OCI-LY1 (cell line): ENCODE measurements at regions not wholly inside any gene's neighbourhood (a gene's known extent, or its start where the extent isn't known, plus 50 kb on each side); places are given as distances from the start of the nearest gene placed in this dataset.

ENCODE experiments used
- EZH2 ChIP-seq: fragments of 200-600 bp; sonication (generic), shearing (Covaris generic); IDR thresholded peaks from 2 replicates; pipeline ENCODE4 v1.8.0; 2017; ENCODE audit warnings: borderline replicate concordance, mixed run types, mild to moderate bottlenecking, antibody characterized with exemption, low read length, moderate library complexity, mixed read lengths
- TF ChIP-seq, protein P1 (sequence below): fragments of 200-600 bp; sonication (generic), shearing (Covaris generic); IDR thresholded peaks from 2 replicates; pipeline ENCODE4 v1.5.1; 2017; ENCODE audit warnings: mild to moderate bottlenecking, antibody characterized with exemption, low read length, moderate library complexity, mixed read lengths

DNA sequence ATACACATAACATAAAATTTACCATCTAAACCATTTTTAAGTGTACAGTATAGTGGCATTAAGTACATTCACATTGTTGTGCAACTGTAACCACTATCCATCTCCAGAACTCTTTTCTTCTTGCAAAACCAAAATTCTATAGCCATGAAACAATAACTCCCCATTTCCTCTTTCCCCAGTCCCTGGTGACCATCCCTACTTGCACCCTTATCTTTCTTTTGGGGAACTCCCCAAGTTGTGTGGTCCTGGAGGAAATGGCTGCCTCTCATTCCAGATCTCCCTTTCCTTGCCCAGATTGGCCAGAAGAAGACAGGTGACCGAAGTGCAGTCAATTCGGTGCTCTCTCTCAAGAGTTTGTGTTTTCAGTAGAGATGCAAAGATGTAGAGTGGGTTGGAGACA is 389.6 kb upstream of the C1orf87 start:
- TF ChIP-seq EZH2 = no peak
- TF ChIP-seq, protein P1, sequence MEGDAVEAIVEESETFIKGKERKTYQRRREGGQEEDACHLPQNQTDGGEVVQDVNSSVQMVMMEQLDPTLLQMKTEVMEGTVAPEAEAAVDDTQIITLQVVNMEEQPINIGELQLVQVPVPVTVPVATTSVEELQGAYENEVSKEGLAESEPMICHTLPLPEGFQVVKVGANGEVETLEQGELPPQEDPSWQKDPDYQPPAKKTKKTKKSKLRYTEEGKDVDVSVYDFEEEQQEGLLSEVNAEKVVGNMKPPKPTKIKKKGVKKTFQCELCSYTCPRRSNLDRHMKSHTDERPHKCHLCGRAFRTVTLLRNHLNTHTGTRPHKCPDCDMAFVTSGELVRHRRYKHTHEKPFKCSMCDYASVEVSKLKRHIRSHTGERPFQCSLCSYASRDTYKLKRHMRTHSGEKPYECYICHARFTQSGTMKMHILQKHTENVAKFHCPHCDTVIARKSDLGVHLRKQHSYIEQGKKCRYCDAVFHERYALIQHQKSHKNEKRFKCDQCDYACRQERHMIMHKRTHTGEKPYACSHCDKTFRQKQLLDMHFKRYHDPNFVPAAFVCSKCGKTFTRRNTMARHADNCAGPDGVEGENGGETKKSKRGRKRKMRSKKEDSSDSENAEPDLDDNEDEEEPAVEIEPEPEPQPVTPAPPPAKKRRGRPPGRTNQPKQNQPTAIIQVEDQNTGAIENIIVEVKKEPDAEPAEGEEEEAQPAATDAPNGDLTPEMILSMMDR = no peak
